ENCODE measurements at regions not wholly inside any gene's neighbourhood (a gene's known extent, or its start where the extent isn't known, plus 50 kb on each side); places are given as distances from the start of the nearest gene placed in this dataset.

- TF ChIP-seq CTCF (IDR thresholded peaks at IDR 0.05): no peak
- no peak for TF ChIP-seq POLR2A (IDR thresholded peaks at IDR 0.05)
- TF ChIP-seq POLR2AphosphoS5 (IDR thresholded peaks at IDR 0.05): no peak
Measured at GRCh38 chr6:20349225-20349624, 52.5 kb upstream of the E2F3 start.
